Transverse colon (tissue), 4 donors: ENCODE measurements at regions not wholly inside any gene's neighbourhood (a gene's known extent, or its start where the extent isn't known, plus 50 kb on each side); places are given as distances from the start of the nearest gene placed in this dataset.

Experiments used
- DNase-seq: peaks from one replicate; pipeline ENCODE4 v3.0.0-alpha.2; 2019
- H3K27ac ChIP-seq, 4 donors: fragments of 200-600 bp; sonication (generic); 2 replicates each; pipeline ENCODE4 v1.5.1; 2016 to 2018; ENCODE audit warnings: inconsistent platforms in 4 of 4
- H3K27me3 ChIP-seq: fragments of 200-600 bp; sonication (generic); 2 replicates; pipeline ENCODE4 v1.5.1; 2017; ENCODE audit warnings: inconsistent platforms
- H3K36me3 ChIP-seq, 4 donors: fragments of 200-600 bp; sonication (generic); 2 replicates each; pipeline ENCODE4 v1.5.1; 2017 to 2019; ENCODE audit warnings: inconsistent platforms in 4 of 4
- H3K4me1 ChIP-seq, 4 donors: fragments of 200-600 bp; sonication (generic); 2 replicates each; pipeline ENCODE4 v1.5.1; 2017 to 2020; ENCODE audit warnings: inconsistent platforms in 4 of 4
- H3K4me3 ChIP-seq, 4 donors: fragments of 200-600 bp; sonication (generic); 1 replicate in 1 of 4; 2 replicates in 3 of 4; pipeline versions ENCODE4 v1.5.1 to v1.6.1; 2017 to 2019; ENCODE audit warnings: inconsistent platforms in 4 of 4
- H3K9me3 ChIP-seq, 2 donors: fragments of 200-600 bp; sonication (generic); 2 replicates each; pipeline ENCODE4 v1.5.1; 2017 to 2019; ENCODE audit warnings: inconsistent platforms in 2 of 2
- CTCF ChIP-seq, 5 experiments: fragments of 200-600 bp in 3 of 5; fragments of 450-650 bp in 2 of 5; sonication (generic) in 3 of 5; IDR thresholded peaks; 1 replicate in 2 of 5; 2 replicates in 3 of 5; pipeline ENCODE4 v1.5.1; 2016 to 2017; ENCODE audit warnings: antibody characterized with exemption in 5 of 5, inconsistent platforms in 3 of 5, mild to moderate bottlenecking in 2 of 5, moderate library complexity in 1 of 5
- EP300 ChIP-seq: sonication (generic); formaldehyde crosslinking; IDR thresholded peaks from one replicate; pipeline ENCODE4 v1.6.1; 2017; ENCODE audit warnings: antibody characterized with exemption, low read depth
- POLR2A ChIP-seq: fragments of 450-650 bp; IDR thresholded peaks from one replicate; pipeline ENCODE4 v1.6.1; 2016; ENCODE audit warnings: antibody characterized with exemption, mild to moderate bottlenecking, moderate library complexity
- POLR2AphosphoS5 ChIP-seq, 3 donors: sonication (generic); formaldehyde crosslinking; IDR thresholded peaks; one replicate each; pipeline ENCODE4 v1.6.1; 2016; ENCODE audit warnings: antibody characterized with exemption in 3 of 3
- WGBS, 2 donors: methylation state at CpG; one replicate each; pipeline ENCODE4 v1.1.5; 2018; ENCODE audit warnings: low coverage in 1 of 2; 5-methylcytosine and 5-hydroxymethylcytosine counted together
- in situ Hi-C, 4 donors: fragments of 200-750 bp; cut with MboI; loops; one replicate each; pipeline versions ENCODE4 v1.15.0 to v1.15.1; 2017; ENCODE audit warnings: low sequenced_read_pairs in 3 of 4, low pct_ligation_motif_present in 1 of 4, low pct_unique_long_range_greater_than_20kb in 1 of 4
- intact Hi-C: fragments of 100-400 bp; cut with DNase I; formaldehyde crosslinking; loops from one replicate; pipeline ENCODE4 v1.15.1; 2023; ENCODE audit warnings: low total_unique reads

DNA sequence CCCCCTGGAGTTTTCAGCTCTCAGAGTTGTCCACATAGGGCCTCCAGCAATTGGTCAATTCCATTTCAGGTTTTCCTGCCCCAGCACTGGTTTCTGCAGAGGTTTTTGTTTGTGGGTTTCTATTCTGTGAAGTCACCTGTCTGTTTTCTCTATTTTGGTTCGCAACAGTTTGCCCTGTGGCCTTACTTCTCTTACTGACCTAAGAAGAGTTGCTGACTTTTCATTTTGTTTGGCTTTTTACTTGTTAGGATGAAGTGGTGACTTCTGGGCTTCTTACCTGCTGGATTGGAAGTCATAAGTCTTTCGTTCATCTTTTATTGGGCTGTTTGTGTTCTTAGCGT is 196.4 kb upstream of the PARP11 start:
- no peaks in the 10 kb centered on the region for H3K9me3 ChIP-seq
- WGBS, 2 donors = 79 to 89% methylated on average over 3 of the region's 3 CpGs
- no peak overlapping the region for H3K27ac ChIP-seq
- no peak overlapping the region for H3K4me3 ChIP-seq
- intact Hi-C loops = no loop called here
- H3K36me3 ChIP-seq = no peaks in the 10 kb centered on the region
- in situ Hi-C loops = no loop called here
- H3K4me1 ChIP-seq = no peaks in the 10 kb centered on the region
- TF ChIP-seq EP300 (no peak), CTCF (IDR thresholded peaks at IDR 0.05) (no peak), POLR2A (no peak), POLR2AphosphoS5 (IDR thresholded peaks at IDR 0.05) (no peak)
- no peak for DNase-seq
- no peaks in the 10 kb centered on the region for H3K27me3 ChIP-seq

GRCh38 chr12:4068981-4069669 is 195.9 kb upstream of the PARP11 start:
- no peak overlapping the region for H3K27ac ChIP-seq
- H3K27me3 ChIP-seq = no peaks in the 10 kb centered on the region
- no peaks in the 10 kb centered on the region for H3K9me3 ChIP-seq
- no peak for DNase-seq
- H3K36me3 ChIP-seq = no peaks in the 10 kb centered on the region
- in situ Hi-C loops = no loop called here
- intact Hi-C loops = no loop called here
- 21 to 39% methylated on average over 2 of the region's 2 CpGs for WGBS, 2 donors
- no peak overlapping the region for H3K4me3 ChIP-seq
- no peaks in the 10 kb centered on the region for H3K4me1 ChIP-seq
- TF ChIP-seq EP300 (no peak), CTCF (IDR thresholded peaks at IDR 0.05) (no peak), POLR2A (no peak), POLR2AphosphoS5 (IDR thresholded peaks at IDR 0.05) (no peak)

DNA sequence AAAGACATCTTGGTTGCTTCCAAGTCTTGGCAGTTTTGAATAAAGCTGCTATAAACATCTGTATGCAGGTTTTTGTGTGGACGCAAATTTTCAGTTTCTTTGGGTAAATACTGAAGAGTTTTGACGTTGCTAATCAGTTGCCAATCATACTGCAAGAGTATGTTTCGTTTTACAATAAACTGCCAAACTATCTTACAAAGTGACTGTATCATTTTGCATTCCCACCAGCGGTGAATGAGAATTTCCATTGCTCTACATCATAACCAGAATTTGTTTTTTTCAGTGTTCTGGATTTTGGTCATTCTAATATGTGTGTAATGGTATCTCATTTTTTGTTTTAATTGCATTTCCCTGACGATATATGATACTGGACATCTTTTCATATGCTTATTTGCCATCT is 190.8 kb upstream of the PARP11 start:
- H3K27me3 ChIP-seq = no peaks in the 10 kb centered on the region
- H3K36me3 ChIP-seq = no peaks in the 10 kb centered on the region
- DNase-seq = no peak
- WGBS, 2 donors = 59 to 66% methylated on average over 5 of the region's 5 CpGs
- intact Hi-C loops (no loop called here), in situ Hi-C loops (no loop called here)
- no peak overlapping the region for H3K4me3 ChIP-seq
- H3K9me3 ChIP-seq = no peaks in the 10 kb centered on the region
- H3K4me1 ChIP-seq = no peaks in the 10 kb centered on the region
- no peak overlapping the region for H3K27ac ChIP-seq
- TF ChIP-seq POLR2A (no peak), POLR2AphosphoS5 (IDR thresholded peaks at IDR 0.05) (no peak), EP300 (no peak), CTCF (IDR thresholded peaks at IDR 0.05) (no peak)

DNA sequence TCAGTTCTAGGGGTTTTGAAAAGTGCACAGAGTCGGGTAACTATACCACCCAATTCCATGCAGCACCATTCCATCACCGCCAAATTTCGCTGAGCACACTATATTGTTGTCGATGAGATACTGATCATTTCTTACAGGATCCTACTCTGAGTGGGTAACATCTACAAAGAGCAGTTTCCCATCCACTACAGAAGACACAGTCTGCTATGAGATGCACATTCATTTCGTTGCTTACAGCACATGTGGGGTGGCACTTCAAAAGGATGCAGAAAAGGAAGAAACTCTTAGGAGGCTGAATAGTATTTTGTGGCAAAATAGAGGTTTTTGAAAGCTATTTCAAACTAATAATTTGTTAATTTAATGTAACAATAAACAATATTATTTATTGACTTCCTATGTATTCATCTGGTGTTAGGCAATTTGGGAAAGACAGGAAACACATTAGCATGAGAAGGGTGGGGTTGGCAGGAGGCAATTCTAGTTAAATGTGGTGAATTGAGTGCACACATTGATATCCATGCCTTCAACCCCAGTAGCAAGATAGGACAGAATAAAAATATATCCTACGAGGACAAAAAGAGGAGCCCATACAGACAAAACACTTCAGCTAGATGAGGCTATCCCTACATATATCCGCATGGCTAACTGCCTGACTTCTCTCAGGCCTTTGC is 186.8 kb upstream of the PARP11 start:
- no peak for DNase-seq
- in situ Hi-C loops = no loop called here
- Histone ChIP-seq H3K4me1 (no peaks in the 10 kb centered on the region), H3K27me3 (no peaks in the 10 kb centered on the region), H3K9me3 (no peaks in the 10 kb centered on the region), H3K4me3 (no peak overlapping the region), H3K36me3 (no peaks in the 10 kb centered on the region), H3K27ac (no peak overlapping the region)
- intact Hi-C loops = no loop called here
- TF ChIP-seq POLR2AphosphoS5 (IDR thresholded peaks at IDR 0.05) = no peak
- TF ChIP-seq EP300 = no peak
- 81 to 91% methylated on average over 4 to 7 of the region's 7 CpGs for WGBS, 2 donors
